ENCODE measurements at regions not wholly inside any gene's neighbourhood (a gene's known extent, or its start where the extent isn't known, plus 50 kb on each side); places are given as distances from the start of the nearest gene placed in this dataset.
"Not testable (repeated sequence)": the region's sequence is repeated elsewhere in the genome, so short reads cannot be mapped to it uniquely, and the experiment has no call there.

DNA sequence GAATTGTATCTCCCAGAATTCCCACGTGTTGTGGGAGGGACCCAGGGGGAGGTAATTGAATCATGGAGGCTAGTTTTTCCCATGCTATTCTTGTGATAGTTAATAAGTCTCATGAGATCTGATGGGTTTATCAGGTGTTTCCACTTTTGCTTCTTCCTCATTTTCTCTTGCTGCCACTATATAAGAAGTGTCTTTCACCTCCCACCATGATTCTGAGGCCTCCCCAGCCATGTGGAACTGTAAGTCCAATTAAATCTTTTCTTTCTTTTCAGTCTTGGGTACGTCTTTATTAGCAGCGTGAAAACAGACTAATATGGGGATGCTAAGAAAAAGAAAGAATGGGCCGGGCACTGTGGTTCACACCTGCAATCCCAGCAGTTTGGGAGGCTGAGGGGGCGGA, 124.0 kb upstream of the SERBP1 start:
- TF ChIP-seq EZH2 (IDR thresholded peaks at IDR 0.05; ENCODE audit: low read length); CTCF (optimal IDR thresholded peaks at IDR 0.05 in 1 of 3, IDR thresholded peaks at IDR 0.05 in 1 of 3, conservative IDR thresholded peaks at IDR 0.05 in 1 of 3; ENCODE audit: extremely low read depth in 1 of 3, insufficient read depth in 2 of 3, low read length in 3 of 3): not testable (repeated sequence)

All from keratinocyte (primary cell).